ENCODE measurements at regions not wholly inside any gene's neighbourhood (a gene's known extent, or its start where the extent isn't known, plus 50 kb on each side); places are given as distances from the start of the nearest gene placed in this dataset.

DNA sequence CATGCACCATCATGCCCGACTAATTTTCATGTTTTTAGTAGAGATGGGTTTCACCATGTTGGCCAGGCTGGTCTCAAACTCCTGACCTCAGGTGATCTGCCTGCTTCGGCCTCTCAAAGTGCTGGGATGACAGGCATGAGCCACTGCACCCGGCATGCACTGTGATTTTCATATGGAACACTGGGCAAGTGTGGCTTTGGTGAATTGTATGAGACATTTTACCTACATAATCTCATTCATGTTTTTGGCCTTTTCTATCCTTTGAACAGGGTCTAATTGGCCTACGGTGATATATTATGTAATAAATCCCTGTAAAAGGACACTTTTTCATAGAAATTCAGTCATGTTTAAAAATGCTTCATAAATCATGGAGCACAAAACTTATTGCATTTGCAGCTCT is 128.7 kb upstream of the SEMA6A start:
- TF ChIP-seq, protein P1, sequence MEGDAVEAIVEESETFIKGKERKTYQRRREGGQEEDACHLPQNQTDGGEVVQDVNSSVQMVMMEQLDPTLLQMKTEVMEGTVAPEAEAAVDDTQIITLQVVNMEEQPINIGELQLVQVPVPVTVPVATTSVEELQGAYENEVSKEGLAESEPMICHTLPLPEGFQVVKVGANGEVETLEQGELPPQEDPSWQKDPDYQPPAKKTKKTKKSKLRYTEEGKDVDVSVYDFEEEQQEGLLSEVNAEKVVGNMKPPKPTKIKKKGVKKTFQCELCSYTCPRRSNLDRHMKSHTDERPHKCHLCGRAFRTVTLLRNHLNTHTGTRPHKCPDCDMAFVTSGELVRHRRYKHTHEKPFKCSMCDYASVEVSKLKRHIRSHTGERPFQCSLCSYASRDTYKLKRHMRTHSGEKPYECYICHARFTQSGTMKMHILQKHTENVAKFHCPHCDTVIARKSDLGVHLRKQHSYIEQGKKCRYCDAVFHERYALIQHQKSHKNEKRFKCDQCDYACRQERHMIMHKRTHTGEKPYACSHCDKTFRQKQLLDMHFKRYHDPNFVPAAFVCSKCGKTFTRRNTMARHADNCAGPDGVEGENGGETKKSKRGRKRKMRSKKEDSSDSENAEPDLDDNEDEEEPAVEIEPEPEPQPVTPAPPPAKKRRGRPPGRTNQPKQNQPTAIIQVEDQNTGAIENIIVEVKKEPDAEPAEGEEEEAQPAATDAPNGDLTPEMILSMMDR (IDR thresholded peaks at IDR 0.05): no peak
- no peak for TF ChIP-seq POLR2A (IDR thresholded peaks at IDR 0.05)

Measured in Peyer's patch (tissue), 4 donors.